GM21737 (cell line): ENCODE measurements at regions not wholly inside any gene's neighbourhood (a gene's known extent, or its start where the extent isn't known, plus 50 kb on each side); places are given as distances from the start of the nearest gene placed in this dataset.

Source experiments
- ATAC-seq: cut with Tn5 transposase; IDR thresholded peaks from one replicate; pipeline ENCODE4 v1.9.1; 2021; ENCODE audit warnings: mild to moderate bottlenecking, moderate library complexity; ENCODE audit not compliant: unreplicated experiment

GRCh38 chr11:112728716-112729115 is 232.5 kb upstream of the NCAM1 start:
- ATAC-seq: no peak

- ATAC-seq: no peak
Measured at GRCh38 chr11:112730591-112730990, 230.6 kb upstream of the NCAM1 start.

GRCh38 chr11:112731538-112731937 is 229.7 kb upstream of the NCAM1 start:
- ATAC-seq: no peak

- no peak for ATAC-seq
Measured at GRCh38 chr11:112732031-112732430, 229.2 kb upstream of the NCAM1 start.

GRCh38 chr11:112734207-112734606 is 227.0 kb upstream of the NCAM1 start:
- ATAC-seq: no peak

GRCh38 chr11:112735470-112735869 is 225.8 kb upstream of the NCAM1 start:
- ATAC-seq: no peak

- ATAC-seq: no peak
Measured at GRCh38 chr11:112744041-112744440, 217.2 kb upstream of the NCAM1 start.

GRCh38 chr11:112745973-112746372 is 215.2 kb upstream of the NCAM1 start:
- no peak for ATAC-seq

GRCh38 chr11:112748252-112748651 is 213.0 kb upstream of the NCAM1 start:
- no peak for ATAC-seq

GRCh38 chr11:112748713-112749543 is 212.3 kb upstream of the NCAM1 start:
- ATAC-seq: no peak

- ATAC-seq: no peak
Measured at GRCh38 chr11:112751329-112751728, 209.9 kb upstream of the NCAM1 start.

- ATAC-seq: no peak
Measured at GRCh38 chr11:112751772-112752171, 209.4 kb upstream of the NCAM1 start.

- ATAC-seq: no peak
Measured at GRCh38 chr11:112752563-112752962, 208.7 kb upstream of the NCAM1 start.

- no peak for ATAC-seq
Measured at GRCh38 chr11:112753706-112754105, 207.5 kb upstream of the NCAM1 start.

GRCh38 chr11:112759418-112759817 is 201.8 kb upstream of the NCAM1 start:
- no peak for ATAC-seq

- ATAC-seq: no peak
Measured at GRCh38 chr11:112760396-112761059, 200.7 kb upstream of the NCAM1 start.

GRCh38 chr11:112761911-112762706 is 199.1 kb upstream of the NCAM1 start:
- no peak for ATAC-seq

GRCh38 chr11:112762707-112763090 is 198.5 kb upstream of the NCAM1 start:
- ATAC-seq: no peak

- ATAC-seq: no peak
Measured at GRCh38 chr11:112765337-112765736, 195.9 kb upstream of the NCAM1 start.

- no peak for ATAC-seq
Measured at GRCh38 chr11:112769170-112769569, 192.1 kb upstream of the NCAM1 start.

GRCh38 chr11:112769584-112769983 is 191.6 kb upstream of the NCAM1 start:
- no peak for ATAC-seq

- no peak for ATAC-seq
Measured at GRCh38 chr11:112770033-112770432, 191.2 kb upstream of the NCAM1 start.
